Astrocyte (in vitro differentiated cells and primary cell): ENCODE measurements at regions not wholly inside any gene's neighbourhood (a gene's known extent, or its start where the extent isn't known, plus 50 kb on each side); places are given as distances from the start of the nearest gene placed in this dataset.
A peak's percentile ranks its signal among the peaks of the same experiment; 100 is the strongest.

Experiments
- DNase-seq: peaks from one replicate; pipeline ENCODE4 v3.0.0-alpha.2; 2010; ENCODE audit warnings: low read depth
- FAIRE-seq: peaks from 2 replicates; lab custom pipeline; 2011; peaks lifted over from hg19 to GRCh38; lab: Jason Lieb, UNC
- H2AFZ ChIP-seq: 2 replicates; pipeline ENCODE4 v1.6.0; 2012; ENCODE audit warnings: low read depth, low read length, inconsistent platforms
- H3K27ac ChIP-seq: 2 replicates; pipeline ENCODE4 v1.5.1; 2011; ENCODE audit warnings: low read depth, low read length, inconsistent platforms
- H3K27me3 ChIP-seq: 2 replicates; pipeline ENCODE4 v1.6.0; 2011; ENCODE audit warnings: low read length, inconsistent platforms; ENCODE audit not compliant: insufficient read depth
- H3K36me3 ChIP-seq: 2 replicates; pipeline ENCODE4 v1.5.1; 2011; ENCODE audit warnings: low read length, inconsistent platforms; ENCODE audit not compliant: insufficient read depth
- H3K4me1 ChIP-seq: 2 replicates; pipeline ENCODE4 v1.5.1; 2011; ENCODE audit warnings: low read length, inconsistent platforms; ENCODE audit not compliant: insufficient read depth
- H3K4me2 ChIP-seq: 2 replicates; pipeline ENCODE4 v1.6.0; 2012; ENCODE audit warnings: low read length, inconsistent platforms
- H3K4me3 ChIP-seq: 2 replicates; pipeline ENCODE4 v1.5.1; 2011; ENCODE audit warnings: low read depth, mild to moderate bottlenecking, low read length, inconsistent platforms; ENCODE audit not compliant: insufficient read depth
- H3K79me2 ChIP-seq: 2 replicates; pipeline ENCODE4 v1.6.0; 2012; ENCODE audit warnings: mild to moderate bottlenecking, low read length, inconsistent platforms; ENCODE audit not compliant: insufficient read depth
- H3K9ac ChIP-seq: 2 replicates; pipeline ENCODE4 v1.6.0; 2012; ENCODE audit warnings: mild to moderate bottlenecking, low read length, inconsistent platforms
- H3K9me3 ChIP-seq: 2 replicates; pipeline ENCODE4 v1.5.1; 2012; ENCODE audit warnings: low read depth, mild to moderate bottlenecking, low read length, inconsistent platforms; ENCODE audit not compliant: insufficient read depth
- H4K20me1 ChIP-seq: 2 replicates; pipeline ENCODE4 v1.6.0; 2012; ENCODE audit warnings: low read length, inconsistent platforms; ENCODE audit not compliant: insufficient read depth
- H3K27ac Mint-ChIP-seq: one replicate; pipeline ENCODE4 v1.8.0; 2021; ENCODE audit warnings: mild to moderate bottlenecking, mixed read lengths; ENCODE audit not compliant: unreplicated experiment
- H3K27me3 Mint-ChIP-seq: one replicate; pipeline ENCODE4 v1.8.0; 2021; ENCODE audit warnings: low read depth, mixed read lengths; ENCODE audit not compliant: unreplicated experiment
- H3K36me3 Mint-ChIP-seq: one replicate; pipeline ENCODE4 v1.8.0; 2021; ENCODE audit warnings: low read depth, mixed read lengths; ENCODE audit not compliant: unreplicated experiment
- H3K4me1 Mint-ChIP-seq: one replicate; pipeline ENCODE4 v1.8.0; 2021; ENCODE audit warnings: low read depth, mixed read lengths; ENCODE audit not compliant: unreplicated experiment
- H3K4me3 Mint-ChIP-seq: one replicate; pipeline ENCODE4 v1.8.0; 2021; ENCODE audit warnings: mild to moderate bottlenecking, moderate library complexity, mixed read lengths; ENCODE audit not compliant: unreplicated experiment
- H3K9me3 Mint-ChIP-seq: one replicate; pipeline ENCODE4 v1.8.0; 2021; ENCODE audit warnings: mild to moderate bottlenecking, mixed read lengths; ENCODE audit not compliant: unreplicated experiment
- EZH2 ChIP-seq: IDR thresholded peaks from 2 replicates; pipeline ENCODE4 v1.6.1; 2012; ENCODE audit warnings: mild to moderate bottlenecking, low read length, inconsistent platforms; ENCODE audit not compliant: insufficient read depth
- TF ChIP-seq, protein P1 (sequence below): IDR thresholded peaks from 2 replicates; pipeline ENCODE4 v1.5.1; 2011; ENCODE audit warnings: low read depth, mild to moderate bottlenecking, inconsistent platforms, low read length, moderate library complexity; ENCODE audit not compliant: insufficient read depth

DNA sequence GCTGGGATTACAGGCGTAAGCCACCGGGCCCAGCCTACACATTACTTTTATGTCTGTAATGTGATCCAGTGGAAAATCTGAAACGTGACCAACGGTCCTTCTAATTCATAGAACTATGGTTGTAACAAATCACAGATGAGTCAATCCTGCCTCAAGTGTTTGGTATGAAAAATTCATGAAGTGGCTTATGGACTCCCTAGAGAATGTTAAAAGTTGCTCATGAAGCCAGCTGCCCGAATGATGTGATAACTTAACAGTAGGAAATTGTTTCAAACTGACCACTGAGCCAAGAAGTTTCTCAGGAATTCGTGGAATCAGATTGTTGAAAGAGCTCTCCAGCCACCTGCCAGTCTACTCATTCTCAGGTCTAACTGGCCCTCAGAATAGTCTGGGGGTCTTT lies 59.4 kb upstream of the FARP1 start:
- peak overlapping the region; percentile 89 for H3K27ac Mint-ChIP-seq
- H3K4me1 ChIP-seq = no peaks in the 10 kb centered on the region
- H3K27me3 Mint-ChIP-seq = no peaks in the 10 kb centered on the region
- H3K9me3 Mint-ChIP-seq = no peaks in the 10 kb centered on the region
- peak overlapping the region; percentile 61 for H3K27ac ChIP-seq
- no peak for TF ChIP-seq EZH2
- TF ChIP-seq, protein P1, sequence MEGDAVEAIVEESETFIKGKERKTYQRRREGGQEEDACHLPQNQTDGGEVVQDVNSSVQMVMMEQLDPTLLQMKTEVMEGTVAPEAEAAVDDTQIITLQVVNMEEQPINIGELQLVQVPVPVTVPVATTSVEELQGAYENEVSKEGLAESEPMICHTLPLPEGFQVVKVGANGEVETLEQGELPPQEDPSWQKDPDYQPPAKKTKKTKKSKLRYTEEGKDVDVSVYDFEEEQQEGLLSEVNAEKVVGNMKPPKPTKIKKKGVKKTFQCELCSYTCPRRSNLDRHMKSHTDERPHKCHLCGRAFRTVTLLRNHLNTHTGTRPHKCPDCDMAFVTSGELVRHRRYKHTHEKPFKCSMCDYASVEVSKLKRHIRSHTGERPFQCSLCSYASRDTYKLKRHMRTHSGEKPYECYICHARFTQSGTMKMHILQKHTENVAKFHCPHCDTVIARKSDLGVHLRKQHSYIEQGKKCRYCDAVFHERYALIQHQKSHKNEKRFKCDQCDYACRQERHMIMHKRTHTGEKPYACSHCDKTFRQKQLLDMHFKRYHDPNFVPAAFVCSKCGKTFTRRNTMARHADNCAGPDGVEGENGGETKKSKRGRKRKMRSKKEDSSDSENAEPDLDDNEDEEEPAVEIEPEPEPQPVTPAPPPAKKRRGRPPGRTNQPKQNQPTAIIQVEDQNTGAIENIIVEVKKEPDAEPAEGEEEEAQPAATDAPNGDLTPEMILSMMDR = peak; percentile 21
- H3K9ac ChIP-seq = no peak overlapping the region
- no peaks in the 10 kb centered on the region for H3K36me3 Mint-ChIP-seq
- H3K36me3 ChIP-seq = no peaks in the 10 kb centered on the region
- FAIRE-seq = peak; percentile 93
- no peaks in the 10 kb centered on the region for H4K20me1 ChIP-seq
- no peaks in the 10 kb centered on the region for H3K79me2 ChIP-seq
- peaks cover 3% of the 10 kb centered on the region for H3K9me3 ChIP-seq
- H3K27me3 ChIP-seq = no peaks in the 10 kb centered on the region
- H3K4me3 Mint-ChIP-seq = no peak overlapping the region
- peak; percentile 97 for DNase-seq
- no peak overlapping the region for H3K4me3 ChIP-seq
- peak overlapping the region; percentile 59 for H3K4me2 ChIP-seq
- peaks cover 8% of the 10 kb centered on the region for H3K4me1 Mint-ChIP-seq
- H2AFZ ChIP-seq = no peak overlapping the region

DNA sequence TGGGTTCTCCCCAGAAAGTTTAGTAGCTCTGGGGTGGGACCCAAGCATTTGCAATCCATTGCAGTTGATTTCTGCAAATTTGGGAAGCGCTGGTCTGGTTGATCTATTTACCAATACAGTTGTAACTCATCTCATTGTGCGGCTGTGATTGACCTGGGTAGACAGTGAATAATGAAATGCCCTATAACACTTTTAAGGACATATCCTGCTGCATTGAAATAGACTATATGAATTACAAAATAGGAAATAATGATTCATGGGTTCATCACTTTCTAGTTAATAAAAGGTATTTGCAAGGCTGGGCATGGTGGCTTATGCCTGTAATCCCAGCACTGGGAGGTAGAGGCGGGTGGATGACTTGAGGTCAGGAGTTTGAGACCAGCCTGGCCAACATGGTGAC lies 59.0 kb upstream of the FARP1 start:
- Histone ChIP-seq H4K20me1 (no peaks in the 10 kb centered on the region), H3K9ac (no peak overlapping the region), H3K79me2 (no peaks in the 10 kb centered on the region), H3K27me3 (no peaks in the 10 kb centered on the region), H3K4me1 (peaks cover under 1% of the 10 kb centered on the region), H3K36me3 (no peaks in the 10 kb centered on the region), H3K27ac (peak overlapping the region; percentile 61), H3K4me3 (no peak overlapping the region), H3K4me2 (peak overlapping the region; percentile 59), H2AFZ (no peak overlapping the region), H3K9me3 (peaks cover 2% of the 10 kb centered on the region)
- peaks cover 8% of the 10 kb centered on the region for H3K4me1 Mint-ChIP-seq
- FAIRE-seq (peak; percentile 55), DNase-seq (peak; percentile 7)
- no peaks in the 10 kb centered on the region for H3K9me3 Mint-ChIP-seq
- H3K36me3 Mint-ChIP-seq = no peaks in the 10 kb centered on the region
- H3K4me3 Mint-ChIP-seq = no peak overlapping the region
- peak overlapping the region; percentile 89 for H3K27ac Mint-ChIP-seq
- H3K27me3 Mint-ChIP-seq = no peaks in the 10 kb centered on the region
- no peak for TF ChIP-seq EZH2

DNA sequence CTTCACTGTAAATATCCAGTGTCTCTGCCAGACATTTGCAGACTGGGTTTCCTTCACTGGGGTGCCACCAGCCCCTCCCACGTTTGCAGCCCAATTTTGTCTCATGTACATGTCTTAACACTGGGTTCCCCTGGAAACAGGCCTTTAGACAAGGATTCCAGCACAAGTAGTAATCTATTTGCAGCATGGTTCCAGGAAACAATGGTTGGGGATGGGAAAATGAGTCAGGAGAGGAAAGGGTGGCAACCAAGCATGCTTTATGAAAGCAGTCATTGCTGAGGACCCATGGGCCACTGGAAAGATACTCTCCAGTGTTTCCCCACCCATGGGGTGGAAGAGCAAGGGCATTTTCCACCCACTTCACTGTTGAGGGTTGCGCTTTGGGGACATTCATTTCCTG lies 53.6 kb upstream of the FARP1 start:
- FAIRE-seq = peak; percentile 66
- Mint-ChIP-seq H3K27ac (peak overlapping the region; percentile 75), H3K27me3 (no peaks in the 10 kb centered on the region), H3K4me1 (peaks cover 4% of the 10 kb centered on the region), H3K4me3 (no peak overlapping the region), H3K36me3 (peaks cover 2% of the 10 kb centered on the region), H3K9me3 (peaks cover 17% of the 10 kb centered on the region)
- Histone ChIP-seq H3K36me3 (no peaks in the 10 kb centered on the region), H3K9me3 (peaks cover 5% of the 10 kb centered on the region), H3K4me3 (no peak overlapping the region), H3K27me3 (no peaks in the 10 kb centered on the region), H3K27ac (peak overlapping the region; percentile 55), H3K4me2 (peak overlapping the region; percentile 2), H3K9ac (peak overlapping the region; percentile 39), H4K20me1 (no peaks in the 10 kb centered on the region), H2AFZ (peak overlapping the region; percentile 6), H3K4me1 (peaks cover 11% of the 10 kb centered on the region), H3K79me2 (no peaks in the 10 kb centered on the region)
- DNase-seq = peak; percentile 81
- TF ChIP-seq, protein P1 = no peak
- TF ChIP-seq EZH2 = no peak
